Head of caudate nucleus (tissue), 42 donors: ENCODE measurements at regions not wholly inside any gene's neighbourhood (a gene's known extent, or its start where the extent isn't known, plus 50 kb on each side); places are given as distances from the start of the nearest gene placed in this dataset.
"Not testable (repeated sequence)": the region's sequence is repeated elsewhere in the genome, so short reads cannot be mapped to it uniquely, and the experiment has no call there.

ENCODE experiments used
- DNase-seq, 42 donors: peaks; one replicate each; pipeline versions ENCODE4 v3.0.0 to v3.0.0-alpha.2; 2020 to 2021; ENCODE audit warnings: mixed read lengths in 7 of 42
- intact Hi-C: fragments of 100-400 bp; cut with DNase I; formaldehyde crosslinking; loops from one replicate; pipeline ENCODE4 v1.15.0; 2022

DNA sequence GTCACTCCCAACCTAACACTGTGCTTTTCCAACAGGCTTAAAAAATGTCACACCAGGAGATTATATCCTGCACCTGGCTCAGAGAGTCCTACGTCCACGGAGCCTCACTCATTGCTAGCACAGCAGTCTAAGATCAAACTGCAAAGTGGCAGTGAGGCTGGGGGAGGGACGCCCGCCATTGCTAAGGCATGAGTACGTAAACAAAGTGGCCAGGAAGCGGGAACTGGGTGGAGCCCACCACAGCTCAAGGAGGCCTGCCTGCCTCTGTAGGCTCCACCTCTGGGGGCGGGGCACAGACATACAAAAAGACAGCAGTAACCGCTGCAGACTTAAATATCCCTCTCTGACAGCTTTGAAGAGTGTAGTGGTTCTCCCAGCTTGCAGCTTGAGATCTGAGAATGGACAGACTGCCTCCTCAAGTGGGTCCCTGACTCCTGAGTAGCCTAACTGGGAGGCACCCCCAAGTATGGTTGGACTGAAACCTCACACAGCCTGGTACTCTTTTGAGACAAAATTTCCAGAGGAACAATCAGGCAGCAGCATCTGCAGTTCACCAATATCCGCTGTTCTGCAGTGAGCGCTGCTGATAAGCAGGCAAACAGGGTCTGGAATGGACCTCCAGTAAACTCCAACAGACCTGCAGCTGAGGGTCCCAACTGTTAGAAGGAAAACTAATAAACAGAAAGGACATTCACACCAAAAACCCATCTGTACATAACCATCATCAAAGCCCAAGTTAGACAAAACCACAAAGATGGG lies 2986.4 kb upstream of the OR11H1 start:
- peak in 7 of 42 donors; percentile 3 to 41 (median 11) for DNase-seq
- intact Hi-C loops, result not testable (repeated sequence)

- intact Hi-C loops, result not testable (repeated sequence)
Measured at GRCh38 chr22:12553366-12553765, 2974.6 kb upstream of the OR11H1 start.

DNA sequence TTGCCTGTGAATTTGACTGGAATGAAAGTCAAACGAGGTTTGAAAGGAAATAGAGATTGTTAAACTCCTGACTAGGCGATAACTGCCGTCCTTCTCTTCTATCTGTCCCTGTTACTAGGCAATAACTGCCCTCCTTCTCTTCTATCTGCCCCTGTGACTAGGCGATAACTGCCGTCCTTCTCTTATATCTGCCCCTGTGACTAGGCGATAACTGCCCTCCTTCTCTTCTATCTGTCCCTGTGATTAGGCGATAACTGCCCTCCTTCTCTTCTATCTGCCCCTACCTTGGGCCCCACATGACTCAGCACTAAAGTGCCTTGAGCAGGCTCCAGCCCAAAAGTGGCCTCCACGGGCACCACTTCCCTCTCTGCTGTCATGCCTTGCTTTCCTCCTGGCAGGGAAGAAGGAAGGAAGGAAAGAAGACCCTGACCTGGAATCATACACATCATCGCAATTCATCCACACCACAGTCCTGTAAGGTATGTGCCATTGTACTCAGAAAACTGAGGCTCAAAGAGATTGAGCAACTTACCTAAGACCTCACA lies 2973.3 kb upstream of the OR11H1 start:
- intact Hi-C loops, DNase-seq: not testable (repeated sequence)

More at GRCh38 chr22:12553366-12553765, 2974.6 kb upstream of the OR11H1 start:
- DNase-seq, result peak in 2 of 42 donors; percentile 8 to 34

DNA sequence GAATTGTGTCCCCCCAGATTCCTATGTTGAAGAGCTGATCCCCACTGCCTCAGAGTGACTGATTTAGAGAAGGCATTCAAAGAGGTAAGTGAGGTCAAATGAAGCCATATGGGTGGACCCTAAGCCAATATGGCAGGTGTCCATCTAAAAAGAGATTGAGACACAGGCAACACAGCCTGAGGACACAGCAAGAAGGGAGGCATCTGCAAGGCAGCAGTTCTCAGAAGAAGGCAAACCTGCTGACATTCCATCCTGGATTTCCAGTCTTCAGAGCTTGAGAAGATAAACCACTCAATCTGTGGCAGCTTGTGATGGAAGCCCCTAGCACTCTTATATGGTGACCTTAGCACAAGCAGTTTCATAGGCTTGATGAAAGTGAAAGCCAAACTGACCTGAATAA lies 2956.5 kb upstream of the OR11H1 start:
- DNase-seq, intact Hi-C loops: not testable (repeated sequence)

GRCh38 chr22:12579655-12580054 lies 2948.3 kb upstream of the OR11H1 start:
- intact Hi-C loops, DNase-seq: not testable (repeated sequence)

DNA sequence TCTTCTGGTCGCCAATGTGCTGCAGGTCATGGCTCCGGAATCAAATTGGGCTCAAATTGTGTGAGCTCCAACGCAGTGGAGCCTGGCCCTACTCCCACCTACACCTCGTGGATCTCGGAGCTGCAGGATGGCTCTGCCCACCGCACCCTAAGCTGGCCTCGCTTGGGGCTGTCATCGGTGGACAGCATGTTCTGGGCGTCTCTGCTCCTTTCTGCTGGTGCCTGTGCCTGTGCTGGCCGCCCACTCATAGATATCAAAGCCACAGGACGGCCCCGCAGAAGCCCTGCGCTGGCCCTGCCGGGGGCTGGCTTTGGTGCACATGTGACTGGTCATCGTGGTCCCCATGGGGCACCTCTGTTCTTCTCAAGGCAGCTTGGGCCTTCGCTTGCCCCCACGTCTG lies 2943.5 kb upstream of the OR11H1 start:
- DNase-seq, intact Hi-C loops: not testable (repeated sequence)

GRCh38 chr22:12584874-12585273 lies 2943.1 kb upstream of the OR11H1 start:
- intact Hi-C loops, DNase-seq: not testable (repeated sequence)

- DNase-seq, intact Hi-C loops: not testable (repeated sequence)
Measured at GRCh38 chr22:12595724-12596123, 2932.3 kb upstream of the OR11H1 start.

- intact Hi-C loops, result not testable (repeated sequence)
Measured at GRCh38 chr22:12597778-12598177, 2930.2 kb upstream of the OR11H1 start.

GRCh38 chr22:12601510-12601869 lies 2926.5 kb upstream of the OR11H1 start:
- intact Hi-C loops, DNase-seq: not testable (repeated sequence)

More at GRCh38 chr22:12597778-12598177, 2930.2 kb upstream of the OR11H1 start:
- DNase-seq, result not testable (repeated sequence)

GRCh38 chr22:12601870-12602779 lies 2925.9 kb upstream of the OR11H1 start:
- intact Hi-C loops, result no loop called here
- peak in 4 of 42 donors; percentile 10 to 37 (median 26) for DNase-seq

GRCh38 chr22:12603399-12603798 lies 2924.6 kb upstream of the OR11H1 start:
- intact Hi-C loops, DNase-seq: not testable (repeated sequence)

DNA sequence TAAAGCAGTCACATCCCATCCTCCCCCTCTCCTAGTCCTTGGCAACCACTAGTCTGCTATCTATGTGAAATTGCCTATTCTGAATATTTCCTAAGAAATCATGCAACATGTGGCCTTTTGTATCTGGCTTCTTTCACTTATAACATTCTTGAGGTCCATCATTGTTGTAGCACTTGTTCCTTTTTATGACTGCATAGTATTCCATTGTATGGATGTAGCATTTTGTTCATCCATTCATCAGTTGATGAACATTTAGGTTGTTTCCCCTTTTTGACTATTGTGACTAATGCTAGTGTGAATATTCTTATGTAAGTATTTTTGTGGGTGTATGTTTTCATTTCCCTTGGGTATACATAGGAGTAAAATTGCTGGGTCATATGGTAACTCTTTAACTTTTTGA lies 2924.2 kb upstream of the OR11H1 start:
- DNase-seq, intact Hi-C loops: not testable (repeated sequence)

GRCh38 chr22:12608454-12608853 lies 2919.5 kb upstream of the OR11H1 start:
- intact Hi-C loops, DNase-seq: not testable (repeated sequence)

DNA sequence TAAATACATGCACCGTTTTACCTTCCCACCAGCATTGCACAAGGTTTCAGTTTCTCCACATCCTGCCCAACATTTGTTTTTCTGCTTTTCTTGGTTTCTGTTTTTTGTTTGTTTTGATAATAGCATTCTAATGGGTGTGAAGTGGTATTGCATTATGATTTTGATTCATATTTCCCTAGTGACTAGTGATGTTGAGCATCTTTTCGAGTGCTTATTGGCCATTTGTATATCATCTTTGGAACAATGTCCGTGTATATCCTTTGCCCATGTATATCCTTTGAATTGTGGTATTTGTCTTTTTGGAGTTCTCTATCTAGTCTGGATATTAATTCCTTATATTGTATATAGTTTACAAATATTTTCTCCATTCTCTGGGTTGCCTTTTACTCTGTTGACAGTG lies 2914.8 kb upstream of the OR11H1 start:
- no peak for DNase-seq
- intact Hi-C loops, result no loop called here

DNA sequence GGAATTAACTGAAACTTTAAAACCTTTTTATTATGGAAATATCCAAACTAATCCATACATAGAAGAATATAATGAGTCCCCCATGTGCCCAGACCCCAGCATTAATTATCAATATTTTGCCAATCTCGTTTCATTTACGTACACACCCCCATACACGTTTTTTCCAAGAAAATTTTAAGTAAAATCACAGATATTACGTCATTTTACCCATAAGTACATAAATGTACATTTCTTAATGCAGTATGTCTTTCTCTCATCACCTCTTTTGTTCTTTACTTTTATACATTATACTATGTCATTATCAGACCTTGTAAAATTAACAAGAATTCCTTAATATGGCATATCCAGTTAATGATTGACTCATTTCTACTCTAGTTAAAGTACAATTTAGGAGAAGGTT lies 2914.1 kb upstream of the OR11H1 start:
- intact Hi-C loops, DNase-seq: not testable (repeated sequence)

- intact Hi-C loops, DNase-seq: not testable (repeated sequence)
Measured at GRCh38 chr22:12626894-12627293, 2901.1 kb upstream of the OR11H1 start.

- DNase-seq, intact Hi-C loops: not testable (repeated sequence)
Measured at GRCh38 chr22:12629815-12630214, 2898.2 kb upstream of the OR11H1 start.

DNA sequence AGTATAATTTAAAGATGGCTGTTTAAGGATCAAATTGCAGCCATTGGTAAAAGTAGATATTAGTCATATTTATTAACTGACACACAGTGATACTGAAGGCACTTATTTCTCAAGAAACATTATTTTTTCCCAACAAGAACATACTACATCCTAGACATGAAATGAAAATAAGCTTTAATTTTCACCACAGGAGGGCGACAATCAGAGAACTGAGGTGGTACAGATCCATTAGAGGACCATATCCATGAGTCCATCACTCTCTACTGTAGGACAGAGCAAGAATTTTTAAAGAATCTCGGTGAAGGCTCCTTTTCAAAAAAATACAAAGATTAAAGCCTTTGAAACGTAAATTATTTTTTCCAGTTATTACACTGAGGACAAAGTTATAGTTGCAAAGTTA lies 2897.0 kb upstream of the OR11H1 start:
- intact Hi-C loops, result not testable (repeated sequence)
- peak in 1 of 42 donors; percentile 16 for DNase-seq
